Right ventricle myocardium superior (tissue), 1 donor: ENCODE measurements at regions not wholly inside any gene's neighbourhood (a gene's known extent, or its start where the extent isn't known, plus 50 kb on each side); places are given as distances from the start of the nearest gene placed in this dataset.

Experiments used
- ATAC-seq: fragments of 200-7000 bp; cut with Tn5 transposase; one replicate; pipeline ENCODE4 v1.9.1; 2020; ENCODE audit warnings: mild to moderate bottlenecking; ENCODE audit not compliant: poor library complexity
- DNase-seq: peaks from one replicate; pipeline ENCODE4 v3.0.0-alpha.2; 2020
- intact Hi-C: fragments of 100-400 bp; cut with DNase I; formaldehyde crosslinking; loops from one replicate; pipeline ENCODE4 v1.11.2; 2022
- donor health status: DM: no; HTN: yes; CAD: no; lungs with severe emphysema.

DNA sequence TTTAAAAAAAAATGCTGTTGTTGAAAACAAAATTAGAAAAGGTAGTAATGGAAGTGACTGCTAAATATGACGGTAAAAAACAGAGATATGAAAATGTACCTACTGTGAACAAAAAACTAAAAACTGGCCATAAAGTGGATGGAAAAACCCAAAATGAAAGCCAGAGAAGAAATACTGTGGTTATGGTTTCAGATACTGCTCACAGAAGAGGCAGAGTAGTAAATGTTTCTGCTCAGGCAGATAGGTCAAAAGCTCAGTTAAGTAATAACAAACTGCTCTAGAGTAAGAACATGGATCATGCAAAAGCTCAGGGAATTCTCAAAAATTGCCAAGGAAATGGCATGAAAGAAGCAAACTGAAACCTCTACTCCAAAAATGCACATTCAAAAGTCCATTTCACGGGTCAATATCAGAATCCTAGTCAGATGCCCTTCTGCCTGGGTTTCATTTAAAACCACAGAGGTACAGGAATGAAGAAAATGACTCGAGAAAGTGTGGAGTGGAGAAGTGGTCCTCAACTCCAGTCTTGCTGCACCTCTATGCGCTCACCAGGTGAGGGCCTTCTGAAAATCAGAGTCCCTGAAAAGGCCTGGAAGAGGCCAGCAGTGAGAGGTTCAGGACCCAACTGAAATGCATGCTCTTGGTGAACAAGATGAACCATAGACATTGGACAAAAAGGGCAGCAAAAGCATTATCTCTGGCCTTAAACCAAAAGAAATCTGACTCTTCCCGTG lies 315.0 kb upstream of the SPRY2 start:
- no peak for ATAC-seq
- intact Hi-C loops: no loop called here
- DNase-seq: no peak

DNA sequence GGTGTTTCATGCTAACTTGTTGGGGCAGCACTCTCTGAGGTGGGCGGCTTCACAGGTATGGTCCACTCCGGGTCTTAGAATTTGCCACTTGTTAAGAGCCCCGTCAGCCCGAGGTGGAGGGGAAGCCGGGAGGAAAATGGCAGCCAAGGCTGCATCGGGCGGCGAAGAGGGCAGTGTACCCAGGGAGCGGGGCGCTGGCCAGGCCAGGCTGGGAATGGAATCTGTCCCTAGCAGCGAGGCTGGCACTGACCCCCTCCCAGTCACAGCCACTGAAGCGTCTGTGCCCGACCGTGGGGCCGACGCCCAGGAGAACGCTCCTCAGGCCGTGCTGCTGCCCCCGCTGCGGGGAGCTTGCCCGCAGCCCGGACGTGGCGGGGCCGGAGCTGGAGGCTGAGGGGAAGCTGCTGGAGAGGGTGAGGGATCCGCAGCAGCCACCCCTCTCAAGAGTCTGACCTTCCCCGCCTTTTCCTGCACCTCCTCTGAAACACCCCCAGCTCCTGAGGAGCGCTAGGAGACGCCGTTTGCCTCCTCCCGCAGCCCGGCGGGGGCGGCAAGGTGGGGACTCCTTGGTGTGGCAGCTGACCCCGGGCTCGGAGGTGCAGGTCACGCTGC lies 313.8 kb upstream of the SPRY2 start:
- no peak for DNase-seq
- ATAC-seq: peak; percentile 73
- intact Hi-C loops: no loop called here

DNA sequence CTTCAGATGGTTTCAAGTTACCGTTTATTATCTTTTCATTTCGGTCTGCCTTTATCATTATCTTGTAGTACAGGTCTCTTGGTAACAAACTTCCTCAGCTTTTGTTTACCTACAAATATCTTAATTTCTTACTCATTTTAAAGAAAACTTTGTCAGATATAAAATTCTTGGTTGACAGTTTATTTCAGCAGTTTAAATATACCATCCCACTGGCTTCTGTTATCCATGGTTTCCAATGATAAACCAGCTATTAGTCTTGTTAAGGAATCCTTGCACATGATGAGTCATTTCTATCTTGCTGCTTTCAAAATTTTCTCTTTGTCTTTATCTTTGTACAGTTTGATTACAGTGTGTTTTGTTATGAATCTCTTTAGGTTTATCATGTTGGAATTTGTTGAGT lies 308.3 kb upstream of the SPRY2 start:
- intact Hi-C loops: no loop called here
- ATAC-seq: no peak

DNA sequence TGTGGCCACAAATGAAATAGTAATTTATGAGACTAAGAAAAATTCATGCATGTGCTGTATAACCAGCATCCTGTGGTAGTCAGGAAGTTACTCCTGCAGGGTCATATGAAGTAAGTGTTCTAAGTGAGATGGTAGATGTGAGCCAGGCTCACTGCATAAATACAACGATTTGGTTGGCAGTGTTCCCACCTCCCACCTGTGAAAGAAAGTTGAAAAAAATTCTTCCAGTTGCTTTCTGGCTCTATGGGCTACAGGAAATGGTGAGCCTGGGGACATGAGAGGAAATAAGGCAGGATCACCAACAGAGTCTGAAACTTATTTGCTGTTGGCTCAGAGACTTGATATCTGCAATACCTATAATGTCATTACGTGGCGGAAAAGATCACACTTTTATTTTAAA lies 301.7 kb upstream of the SPRY2 start:
- no peak for DNase-seq
- ATAC-seq: no peak
- intact Hi-C loops: no loop called here

More for the DNA sequence above, 308.3 kb upstream of the SPRY2 start:
- DNase-seq: no peak

DNA sequence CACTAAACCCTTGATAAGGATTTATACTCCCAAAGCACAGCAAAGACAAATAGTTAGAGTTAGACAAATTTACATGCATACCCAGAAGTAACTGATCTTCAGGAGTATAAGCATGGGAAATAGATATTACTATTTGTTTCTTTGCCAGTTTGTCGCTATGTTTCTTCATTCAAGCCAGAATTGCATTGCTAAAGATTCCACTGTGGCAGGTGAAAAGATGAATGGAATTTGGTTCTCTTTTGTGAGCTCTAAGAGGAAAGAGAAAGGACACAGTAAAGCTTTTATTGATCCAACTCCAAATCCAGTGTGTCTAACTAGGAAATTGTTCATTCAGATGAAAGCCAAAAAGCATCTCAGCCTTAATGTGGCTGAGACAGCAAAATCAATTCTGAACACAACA lies 292.3 kb upstream of the SPRY2 start:
- ATAC-seq (no peak), DNase-seq (no peak)
- intact Hi-C loops: no loop called here

DNA sequence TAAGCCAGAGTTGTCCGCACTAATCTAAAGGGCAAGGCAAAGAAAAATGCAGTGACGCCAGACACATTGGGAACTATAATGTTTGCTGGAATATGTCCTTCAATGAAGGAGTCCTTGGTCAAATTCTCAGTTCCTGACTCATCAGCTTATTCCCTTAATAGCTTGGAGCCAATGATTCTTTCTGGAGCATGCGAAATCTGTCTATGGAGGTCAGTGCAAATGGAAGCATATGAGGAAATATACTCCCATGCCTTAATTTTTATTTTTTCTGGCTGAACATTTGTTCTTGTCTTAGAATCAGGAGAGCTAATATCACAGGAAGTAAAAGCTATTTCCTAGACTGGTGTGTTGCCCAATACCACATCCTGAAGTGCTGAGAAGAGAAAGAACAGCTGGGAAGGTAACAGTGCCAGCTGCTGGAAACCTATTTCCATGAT lies 289.8 kb upstream of the SPRY2 start:
- ATAC-seq (peak; percentile 93), DNase-seq (no peak)
- intact Hi-C loops: no loop called here

DNA sequence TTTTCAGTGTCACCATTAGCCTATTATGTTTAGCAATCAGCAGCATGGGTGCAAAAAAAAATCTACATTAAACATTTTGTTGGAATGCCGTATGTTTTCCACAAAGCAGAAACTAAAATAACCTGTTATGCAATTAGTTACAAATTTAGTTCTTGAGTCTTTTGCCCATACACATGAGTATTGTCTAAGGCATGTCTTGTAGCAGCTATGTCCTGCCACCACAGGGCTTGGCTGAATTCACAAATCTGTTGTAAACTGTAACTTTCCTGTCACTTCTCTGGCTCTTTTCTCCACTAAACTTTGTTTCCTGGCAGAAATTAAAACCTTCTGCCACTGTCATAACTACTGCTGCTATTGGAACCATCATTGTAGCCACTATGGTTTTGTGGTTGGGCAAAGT lies 277.9 kb upstream of the SPRY2 start:
- intact Hi-C loops: no loop called here
- ATAC-seq (no peak), DNase-seq (no peak)

DNA sequence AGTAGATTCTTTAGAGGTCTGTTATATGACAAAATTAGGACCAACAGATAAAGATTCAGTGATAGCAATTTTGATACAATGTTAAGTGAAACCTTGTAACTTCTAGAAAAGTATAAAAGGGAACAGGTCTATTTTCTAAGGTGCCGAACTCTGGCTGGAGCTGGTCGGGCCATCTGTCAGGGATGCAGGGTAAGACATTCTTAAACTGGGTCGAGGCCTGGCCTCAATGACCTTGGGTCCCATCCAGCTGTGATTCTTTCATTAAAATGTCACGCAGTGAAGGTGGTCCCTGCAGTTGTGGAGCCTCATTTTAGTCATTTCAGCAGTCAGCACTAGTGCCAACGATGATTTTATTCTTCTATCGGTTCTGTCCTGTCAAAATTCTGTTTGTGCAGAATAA lies 271.9 kb upstream of the SPRY2 start:
- no peak for DNase-seq
- intact Hi-C loops: no loop called here
- peak; percentile 39 for ATAC-seq

DNA sequence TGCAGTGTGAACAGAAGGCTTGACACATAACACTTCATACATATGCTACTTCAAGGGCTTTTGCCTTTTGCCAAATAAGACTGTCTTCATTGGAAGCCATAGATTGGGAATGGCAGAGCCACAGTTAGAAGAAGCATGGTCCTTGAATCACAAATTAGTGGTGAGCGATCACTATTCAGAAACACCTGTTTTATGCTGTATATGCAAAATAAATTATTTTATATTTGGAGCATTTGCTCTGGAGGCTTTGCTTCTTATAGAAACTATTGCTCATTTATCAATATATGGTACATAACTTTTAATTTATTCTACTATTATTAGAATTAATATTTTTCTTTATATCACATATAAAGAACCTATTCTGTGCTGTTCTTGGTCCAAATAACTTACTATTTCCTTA lies 270.4 kb upstream of the SPRY2 start:
- DNase-seq (no peak), ATAC-seq (no peak)
- intact Hi-C loops: no loop called here

DNA sequence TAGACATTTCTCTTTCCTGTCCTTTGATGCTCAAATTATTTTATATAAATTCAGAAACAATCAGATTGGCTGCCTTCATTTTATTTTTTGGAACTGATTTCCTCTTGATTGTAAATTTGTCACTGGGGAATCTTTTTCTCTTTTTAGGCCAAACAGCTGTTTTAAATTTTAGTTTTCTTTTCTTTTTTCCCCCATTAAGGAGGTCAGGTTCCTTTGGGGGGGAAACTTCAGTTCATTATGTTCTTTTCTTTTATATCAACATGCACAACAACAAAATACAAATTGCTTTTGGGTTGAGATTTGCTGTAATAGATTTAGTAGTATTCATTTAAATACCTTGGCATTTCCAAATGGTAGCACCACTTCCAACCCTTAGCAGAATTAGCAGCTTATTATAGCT lies 264.8 kb upstream of the SPRY2 start:
- intact Hi-C loops: no loop called here
- no peak for DNase-seq
- peak; percentile 49 for ATAC-seq

DNA sequence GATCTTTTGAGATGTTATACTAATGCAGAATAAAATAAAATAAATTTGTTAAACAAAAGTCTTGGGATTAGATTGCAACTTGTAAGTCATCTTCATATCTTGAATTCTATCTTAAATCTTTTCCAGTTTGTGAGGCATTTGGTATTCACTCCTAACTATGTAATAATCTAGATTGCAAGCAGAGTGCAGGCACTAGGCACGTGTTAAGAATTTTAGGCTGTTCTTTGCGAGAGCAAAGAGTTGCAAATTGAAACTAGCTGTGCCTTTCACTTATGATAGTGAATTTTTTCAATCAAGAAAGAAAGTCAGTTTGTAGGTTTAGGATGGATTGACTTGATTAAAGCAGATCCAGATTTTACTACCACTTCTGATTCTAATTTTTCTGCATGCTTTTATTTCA lies 264.1 kb upstream of the SPRY2 start:
- intact Hi-C loops: no loop called here
- DNase-seq: no peak
- ATAC-seq: peak; percentile 71

DNA sequence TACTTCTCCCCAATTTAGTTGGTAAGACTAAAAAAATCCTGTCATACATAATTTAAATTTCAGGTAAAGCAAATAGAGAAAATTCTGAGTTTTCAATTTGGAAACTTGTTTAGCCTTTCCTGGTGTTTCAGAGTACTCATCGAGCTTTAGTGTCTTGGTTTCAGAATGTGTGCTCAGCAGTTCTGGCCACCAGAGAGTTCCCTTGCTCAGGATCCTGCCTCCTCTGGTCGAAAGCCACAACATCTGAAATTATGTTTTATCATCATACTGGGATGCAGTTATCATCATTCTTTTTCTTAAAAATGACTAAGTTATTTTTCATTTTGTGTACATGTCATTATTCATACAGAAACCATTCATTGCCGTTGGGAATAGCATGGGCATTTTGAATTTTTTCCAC lies 263.2 kb upstream of the SPRY2 start:
- intact Hi-C loops: no loop called here
- ATAC-seq (peak; percentile 92), DNase-seq (peak; percentile 36)

DNA sequence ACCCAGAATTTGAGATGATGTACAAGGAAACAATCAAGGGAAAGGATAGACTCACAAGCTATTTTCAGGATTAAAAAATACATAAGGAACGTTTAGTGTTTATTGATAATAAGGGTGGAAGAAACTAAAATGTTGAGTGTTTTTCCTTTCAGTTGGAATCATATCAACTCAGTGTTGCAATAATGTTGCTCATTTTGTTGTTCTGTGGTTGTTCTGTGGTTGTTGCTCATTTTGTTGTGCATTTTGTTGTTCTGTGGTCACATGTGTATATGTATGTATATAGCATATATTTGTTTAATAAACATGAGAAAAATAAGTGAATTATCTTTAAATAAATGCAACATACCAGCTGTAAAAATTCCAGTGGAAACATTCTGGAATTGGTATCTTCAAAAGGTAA lies 262.4 kb upstream of the SPRY2 start:
- no peak for DNase-seq
- intact Hi-C loops: no loop called here
- no peak for ATAC-seq

DNA sequence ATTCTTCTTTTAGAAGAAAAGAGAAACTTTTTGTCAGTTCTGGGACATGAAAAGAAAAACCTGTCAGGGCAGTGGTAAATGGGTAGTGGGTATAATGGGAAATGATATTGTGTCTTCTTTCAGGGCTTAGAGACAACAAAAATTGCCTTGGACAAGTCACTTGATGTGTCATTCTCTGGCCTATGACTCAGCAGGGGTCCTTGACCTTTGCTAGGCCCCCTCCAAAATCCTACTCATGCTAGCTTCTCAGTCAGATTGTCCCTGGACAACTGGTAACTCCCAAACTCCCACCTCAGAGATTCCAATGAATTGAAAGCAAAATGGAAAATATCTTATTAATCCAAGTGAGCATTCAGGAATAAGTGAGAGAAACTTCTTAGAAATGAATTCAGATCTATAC lies 258.8 kb upstream of the SPRY2 start:
- intact Hi-C loops: no loop called here
- ATAC-seq (no peak), DNase-seq (no peak)

DNA sequence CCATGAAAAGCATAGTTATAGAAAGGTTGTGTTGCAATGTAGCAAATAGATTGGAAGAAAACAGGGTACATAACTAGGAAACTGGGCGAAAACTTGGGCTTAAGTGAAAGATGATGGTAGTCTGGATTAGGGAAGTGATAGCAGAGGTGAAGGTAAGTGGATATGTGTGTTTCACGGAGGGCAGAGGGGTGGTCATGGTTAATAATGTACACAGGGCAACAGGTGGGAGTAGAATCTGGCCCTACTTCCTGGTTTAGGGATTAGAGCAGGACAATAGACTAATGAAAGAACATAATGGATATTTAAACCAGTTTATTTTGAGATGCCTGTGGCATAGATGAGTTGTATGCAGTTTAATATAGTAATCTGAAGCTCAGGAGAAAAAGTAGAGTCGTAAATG lies 257.3 kb upstream of the SPRY2 start:
- ATAC-seq: no peak
- DNase-seq: no peak
- intact Hi-C loops: no loop called here

DNA sequence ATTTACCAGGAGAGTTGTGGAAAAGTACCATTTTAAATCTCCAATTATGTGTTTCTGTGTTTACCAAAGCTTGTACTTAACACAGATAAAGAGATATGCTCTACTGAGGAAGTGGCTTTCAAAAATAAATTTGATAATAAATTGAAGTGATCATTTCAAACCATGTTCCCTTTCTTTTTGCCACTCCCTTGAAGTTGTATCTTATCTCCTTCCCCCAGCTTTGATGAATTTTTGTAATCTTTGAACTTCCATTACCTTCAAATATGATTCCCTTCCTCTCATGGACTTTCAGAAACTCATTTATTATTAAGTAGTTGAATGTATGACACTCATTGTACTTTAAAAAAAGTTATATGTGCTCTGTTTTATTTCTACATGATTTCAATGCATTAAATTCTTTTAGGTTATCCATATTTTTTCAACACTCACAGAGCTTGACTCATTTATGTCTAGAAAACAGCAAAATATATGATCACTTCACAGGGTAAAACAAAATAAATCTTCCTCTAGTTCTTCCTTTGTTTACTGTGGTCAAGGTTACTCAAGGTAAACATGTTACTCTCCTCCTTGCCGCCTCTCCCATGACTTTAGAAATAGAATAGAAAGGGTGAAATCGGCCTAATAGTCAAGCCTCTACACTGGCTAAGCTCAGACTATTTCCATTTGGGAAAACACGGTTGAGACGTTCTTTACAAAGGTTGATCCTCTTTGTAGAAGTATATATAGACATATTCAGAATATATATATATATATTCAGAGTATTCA lies 251.2 kb upstream of the SPRY2 start:
- intact Hi-C loops: no loop called here
- DNase-seq: no peak
- ATAC-seq: no peak

DNA sequence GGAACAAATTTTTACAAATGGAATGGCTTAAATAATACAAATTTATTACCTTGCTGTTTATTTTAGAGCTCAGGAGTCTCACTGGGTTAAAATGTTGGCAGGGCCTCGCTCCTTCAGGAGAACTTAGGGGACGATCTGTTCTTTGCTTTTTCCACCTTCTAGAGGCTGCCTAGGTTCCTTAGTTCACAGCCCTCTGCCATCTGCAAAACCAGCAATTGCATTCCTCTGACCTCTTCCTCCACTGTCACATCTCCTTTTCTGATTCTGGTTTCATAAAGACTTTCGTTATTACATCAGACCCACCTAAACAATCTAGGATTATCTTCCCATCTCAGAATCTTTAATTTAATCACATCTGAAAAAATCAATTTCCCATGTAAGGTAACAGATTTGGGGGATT lies 249.6 kb upstream of the SPRY2 start:
- DNase-seq (no peak), ATAC-seq (no peak)
- intact Hi-C loops: no loop called here

DNA sequence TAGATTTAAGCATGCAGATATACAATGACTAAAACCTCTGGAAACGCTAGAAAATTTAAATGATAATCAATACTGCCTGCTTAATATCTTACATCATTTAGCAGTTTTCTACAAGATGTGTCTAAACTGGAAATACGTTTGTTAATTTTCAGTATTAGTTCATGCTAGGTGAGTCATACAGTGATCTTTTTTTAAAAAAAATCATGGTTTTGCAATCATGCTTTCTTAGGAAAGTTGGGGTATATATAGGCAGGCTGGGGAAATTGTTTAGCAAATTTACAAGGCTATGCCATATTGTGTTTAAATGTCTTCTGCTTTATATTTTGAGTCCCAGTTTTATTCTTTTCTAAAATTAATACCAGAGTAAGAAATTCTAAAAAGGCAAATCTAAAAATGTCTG lies 245.4 kb upstream of the SPRY2 start:
- no peak for DNase-seq

DNA sequence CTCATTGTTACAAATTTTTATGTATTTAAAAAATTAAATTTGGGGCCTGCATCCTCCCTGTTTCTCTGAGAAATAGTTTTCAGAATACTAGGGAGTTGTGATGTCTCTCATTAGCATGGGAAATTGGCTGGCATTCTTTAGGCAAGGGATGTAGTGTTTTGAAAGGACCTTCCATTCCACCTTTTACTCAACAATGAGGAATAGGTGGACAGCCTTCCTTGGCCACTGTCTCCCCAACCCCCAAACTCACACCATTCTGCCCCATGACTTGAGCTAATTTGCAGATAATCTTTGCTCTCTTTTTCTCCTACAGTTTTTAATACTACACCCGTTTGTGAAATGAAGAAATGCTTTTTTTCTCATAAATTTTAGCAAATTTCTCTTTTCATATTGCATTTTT lies 244.6 kb upstream of the SPRY2 start:
- ATAC-seq: no peak
- intact Hi-C loops: no loop called here
- DNase-seq: no peak

More for the DNA sequence above, 245.4 kb upstream of the SPRY2 start:
- ATAC-seq: no peak
- intact Hi-C loops: no loop called here

DNA sequence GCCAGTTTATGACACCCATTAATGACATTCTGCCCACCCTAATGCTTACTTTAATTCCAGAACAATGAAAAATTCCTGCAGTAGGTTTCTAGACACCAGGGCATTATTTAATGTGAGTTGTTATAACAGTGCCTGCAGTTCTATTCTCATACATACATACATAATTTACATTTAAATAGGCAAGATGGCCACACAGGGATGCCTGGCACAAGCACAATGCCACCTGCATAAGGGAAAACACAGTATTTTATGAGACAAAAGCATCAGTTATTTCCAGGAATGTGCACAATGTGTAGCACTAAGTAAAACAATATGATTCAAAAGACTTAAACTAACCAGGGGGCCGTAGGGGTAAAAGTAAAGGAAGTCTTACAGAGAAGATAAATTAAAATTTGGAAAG lies 243.9 kb upstream of the SPRY2 start:
- DNase-seq: no peak
- intact Hi-C loops: no loop called here
- ATAC-seq: no peak
